ENCODE measurements at regions not wholly inside any gene's neighbourhood (a gene's known extent, or its start where the extent isn't known, plus 50 kb on each side); places are given as distances from the start of the nearest gene placed in this dataset.

DNA sequence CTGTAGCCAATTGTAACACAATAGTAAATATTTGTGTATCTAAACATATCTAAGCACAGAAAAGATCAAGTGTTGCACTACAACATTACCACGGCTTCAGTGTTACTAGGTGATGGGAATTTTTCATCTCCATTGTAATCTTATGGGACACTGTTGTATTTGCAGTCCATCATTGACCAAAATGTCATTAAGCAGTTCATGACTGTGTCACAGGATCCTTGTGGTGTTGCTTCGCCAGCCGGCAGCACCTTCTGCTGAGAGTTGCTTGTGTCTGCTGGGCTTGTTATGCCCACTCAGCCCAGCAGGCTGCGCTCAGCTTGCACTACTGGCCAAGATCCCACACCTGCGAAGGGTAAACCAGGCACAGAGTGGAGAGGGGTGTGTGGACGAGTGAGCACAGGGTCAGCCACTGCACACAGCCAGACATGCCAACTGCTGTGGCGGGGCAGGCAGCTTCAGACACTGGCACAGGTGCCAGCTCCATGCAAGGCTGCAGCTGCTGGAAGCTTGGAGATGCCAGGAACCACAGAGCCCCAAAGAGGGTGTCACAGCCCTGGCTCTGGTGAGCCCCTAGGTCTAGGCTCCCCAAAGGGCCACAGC, 273.7 kb downstream of the CETN3 start:
- Histone ChIP-seq H3K9me2 (replicated peaks; ENCODE audit: low read length) (no peaks in the 10 kb centered on the region), H3K79me2 (ENCODE audit: low read length) (no peaks in the 10 kb centered on the region), H3K27me3 (ENCODE audit: low read length) (no peaks in the 10 kb centered on the region), H3K9me3 (ENCODE audit: low read length) (no peaks in the 10 kb centered on the region), H3K27ac (ENCODE audit: low read length) (no peak overlapping the region), H3K4me3 (ENCODE audit: low read length) (no peak overlapping the region), H3K9ac (ENCODE audit: low read length) (no peak overlapping the region), H3K4me1 (ENCODE audit: insufficient read depth, low read length) (peaks cover 12% of the 10 kb centered on the region; the same call in 1 of the 2 replicates), H3K36me3 (ENCODE audit: low read depth, low read length) (no peaks in the 10 kb centered on the region), H2AFZ (ENCODE audit: low read length) (no peak overlapping the region), H3K4me2 (ENCODE audit: low read length) (no peak overlapping the region), H4K20me1 (ENCODE audit: low read length) (no peaks in the 10 kb centered on the region), H3F3A (ENCODE audit: low read length, unreplicated experiment) (no peaks in the 10 kb centered on the region)
- intact Hi-C loops (cut with micrococcal nuclease) = no loop called here
- ChIA-PET CTCF (no interaction called here), POLR2A (ENCODE audit: unreplicated experiment) (no interaction called here)
- peak; percentile 22; the same call in 1 of the 2 replicates for ATAC-seq
- TF ChIP-seq CTCF (conservative IDR thresholded peaks at IDR 0.05; ENCODE audit: low read depth, low read length) (peak; percentile 61), EZH2 (IDR thresholded peaks at IDR 0.05; ENCODE audit: low read length, unreplicated experiment) (no peak)
- peak; percentile 38 for DNase-seq
- BruUV-seq (replicated peaks) = no TSS peak

DNA sequence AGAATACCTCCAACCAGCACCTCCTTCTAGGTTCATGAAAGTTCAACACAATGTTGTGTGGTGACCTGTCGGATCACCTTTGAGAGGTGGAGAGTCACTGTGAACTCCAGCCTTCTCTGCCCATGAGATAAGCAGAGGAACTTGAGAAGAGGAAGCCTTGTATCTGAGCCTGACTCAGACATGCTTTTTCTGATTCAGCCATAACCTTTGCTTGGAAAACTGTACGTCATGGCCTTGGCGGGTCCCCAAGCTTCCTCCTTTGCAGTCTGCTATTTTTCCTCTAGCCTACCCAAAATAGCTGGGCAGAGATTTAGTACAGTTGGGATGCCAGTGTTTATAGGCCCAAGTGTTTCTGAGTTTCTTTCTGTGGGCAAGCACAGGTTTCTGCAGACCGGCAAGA, 274.7 kb downstream of the CETN3 start:
- H2AFZ ChIP-seq (ENCODE audit: low read length) = no peak overlapping the region
- BruUV-seq (replicated peaks) = no TSS peak
- no peaks in the 10 kb centered on the region for H3K79me2 ChIP-seq (ENCODE audit: low read length)
- DNase-seq (peak; percentile 60), ATAC-seq (peak; percentile 76)
- no peak overlapping the region for H3K4me3 ChIP-seq (ENCODE audit: low read length)
- TF ChIP-seq CTCF (conservative IDR thresholded peaks at IDR 0.05; ENCODE audit: low read depth, low read length) (no peak), EZH2 (IDR thresholded peaks at IDR 0.05; ENCODE audit: low read length, unreplicated experiment) (no peak), EZH2phosphoT487 (IDR thresholded peaks at IDR 0.05; ENCODE audit: borderline replicate concordance, low read length) (no peak)
- no peaks in the 10 kb centered on the region for H3K36me3 ChIP-seq (ENCODE audit: low read depth, low read length)
- H3K27me3 ChIP-seq (ENCODE audit: low read length) = no peaks in the 10 kb centered on the region
- H3K9me2 ChIP-seq (replicated peaks; ENCODE audit: low read length) = no peaks in the 10 kb centered on the region
- no peaks in the 10 kb centered on the region for H4K20me1 ChIP-seq (ENCODE audit: low read length)
- H3K9me3 ChIP-seq (ENCODE audit: low read length) = no peaks in the 10 kb centered on the region
- H3K4me2 ChIP-seq (ENCODE audit: low read length) = no peak overlapping the region
- intact Hi-C loops (cut with micrococcal nuclease) = no loop called here
- no peaks in the 10 kb centered on the region for H3F3A ChIP-seq (ENCODE audit: low read length, unreplicated experiment)
- no peak overlapping the region for H3K9ac ChIP-seq (ENCODE audit: low read length)
- no peak overlapping the region for H3K27ac ChIP-seq (ENCODE audit: low read length)
- ChIA-PET POLR2A (ENCODE audit: unreplicated experiment) (no interaction called here), CTCF (no interaction called here)
- peaks cover 12% of the 10 kb centered on the region; the same call in 1 of the 2 replicates for H3K4me1 ChIP-seq (ENCODE audit: insufficient read depth, low read length)

GRCh38 chr5:90134381-90134780, 275.2 kb downstream of the CETN3 start:
- ATAC-seq (no peak), DNase-seq (no peak)
- Histone ChIP-seq H3F3A (ENCODE audit: low read length, unreplicated experiment) (no peaks in the 10 kb centered on the region), H3K36me3 (ENCODE audit: low read depth, low read length) (no peaks in the 10 kb centered on the region), H3K4me2 (ENCODE audit: low read length) (no peak overlapping the region), H3K9ac (ENCODE audit: low read length) (no peak overlapping the region), H3K4me1 (ENCODE audit: insufficient read depth, low read length) (peaks cover 12% of the 10 kb centered on the region; the same call in 1 of the 2 replicates), H3K79me2 (ENCODE audit: low read length) (no peaks in the 10 kb centered on the region), H3K4me3 (ENCODE audit: low read length) (no peak overlapping the region), H4K20me1 (ENCODE audit: low read length) (no peaks in the 10 kb centered on the region), H3K27me3 (ENCODE audit: low read length) (no peaks in the 10 kb centered on the region), H3K9me2 (replicated peaks; ENCODE audit: low read length) (no peaks in the 10 kb centered on the region), H3K27ac (ENCODE audit: low read length) (no peak overlapping the region), H3K9me3 (ENCODE audit: low read length) (no peaks in the 10 kb centered on the region), H2AFZ (ENCODE audit: low read length) (no peak overlapping the region)
- BruUV-seq (replicated peaks) = no TSS peak
- ChIA-PET CTCF (no interaction called here), POLR2A (ENCODE audit: unreplicated experiment) (no interaction called here)
- intact Hi-C loops (cut with micrococcal nuclease) = no loop called here
- TF ChIP-seq EZH2 (IDR thresholded peaks at IDR 0.05; ENCODE audit: low read length, unreplicated experiment) = no peak
- no peak for TF ChIP-seq CTCF (conservative IDR thresholded peaks at IDR 0.05; ENCODE audit: low read depth, low read length)
- TF ChIP-seq EZH2phosphoT487 (IDR thresholded peaks at IDR 0.05; ENCODE audit: borderline replicate concordance, low read length) = no peak

Data from PC-3 (cell line).